ENCODE measurements at regions not wholly inside any gene's neighbourhood (a gene's known extent, or its start where the extent isn't known, plus 50 kb on each side); places are given as distances from the start of the nearest gene placed in this dataset.

DNA sequence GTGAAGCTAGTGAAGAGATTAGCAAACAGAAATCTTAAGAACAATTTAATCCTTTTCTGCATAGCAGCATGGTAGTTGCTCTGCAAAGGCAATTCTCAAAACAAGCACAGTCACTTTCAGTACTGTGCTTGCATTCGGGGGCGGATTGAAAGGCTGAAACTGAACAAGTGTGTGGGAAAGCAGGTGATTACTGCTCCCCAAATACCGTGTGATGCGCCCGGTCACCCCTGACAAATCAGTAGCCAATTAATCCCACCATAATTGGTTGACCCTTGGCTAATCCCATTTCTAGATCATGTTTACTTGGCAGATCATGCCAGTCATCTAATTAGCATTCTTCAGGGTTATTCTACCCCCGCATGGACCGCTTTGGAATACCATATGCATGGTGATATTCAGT, 76.5 kb upstream of the ADRB1 start:
- Mint-ChIP-seq H3K4me1 (ENCODE audit: low read depth) (peaks cover 9% of the 10 kb centered on the region), H3K27me3 (ENCODE audit: low read depth) (no peaks in the 10 kb centered on the region), H3K36me3 (ENCODE audit: insufficient read depth in 2 of 2) (peaks cover 0 to 17% of the 10 kb centered on the region in 2 donors), H3K27ac (no peak overlapping the region), H3K9me3 (peaks cover 5 to 7% of the 10 kb centered on the region in 2 donors), H3K4me3 (no peak overlapping the region)
- ATAC-seq (replicated peaks in 1 of 2) (no peak), DNase-seq (no peak)

DNA sequence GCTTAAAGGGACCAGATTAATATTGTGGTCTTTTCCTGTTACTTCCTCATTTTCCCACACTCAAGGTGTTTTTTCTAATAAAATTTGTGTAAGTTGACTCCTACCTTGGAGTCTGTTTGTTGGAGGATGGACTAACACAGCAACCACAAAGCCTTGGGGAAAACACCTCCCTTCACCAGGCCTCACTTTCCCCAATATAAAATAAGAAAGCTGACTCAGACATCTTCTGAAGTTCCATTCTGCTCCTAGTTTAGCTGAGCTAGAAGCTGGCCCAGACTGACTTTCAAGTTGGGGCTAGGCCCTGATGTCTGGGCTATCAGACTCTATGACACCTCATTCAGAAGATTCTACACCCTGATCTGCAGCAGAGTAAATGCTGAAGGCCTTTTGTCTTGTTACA, 73.0 kb upstream of the ADRB1 start:
- peaks cover 0 to 13% of the 10 kb centered on the region in 2 donors for H3K36me3 Mint-ChIP-seq (ENCODE audit: insufficient read depth in 2 of 2)
- no peak overlapping the region for H3K4me3 Mint-ChIP-seq
- DNase-seq, result no peak
- H3K9me3 Mint-ChIP-seq, result peaks cover 3 to 5% of the 10 kb centered on the region in 2 donors
- ATAC-seq (replicated peaks in 1 of 2), result no peak
- H3K4me1 Mint-ChIP-seq (ENCODE audit: low read depth), result peaks cover 7% of the 10 kb centered on the region
- H3K27me3 Mint-ChIP-seq (ENCODE audit: low read depth), result peaks cover 20% of the 10 kb centered on the region
- no peak overlapping the region for H3K27ac Mint-ChIP-seq

DNA sequence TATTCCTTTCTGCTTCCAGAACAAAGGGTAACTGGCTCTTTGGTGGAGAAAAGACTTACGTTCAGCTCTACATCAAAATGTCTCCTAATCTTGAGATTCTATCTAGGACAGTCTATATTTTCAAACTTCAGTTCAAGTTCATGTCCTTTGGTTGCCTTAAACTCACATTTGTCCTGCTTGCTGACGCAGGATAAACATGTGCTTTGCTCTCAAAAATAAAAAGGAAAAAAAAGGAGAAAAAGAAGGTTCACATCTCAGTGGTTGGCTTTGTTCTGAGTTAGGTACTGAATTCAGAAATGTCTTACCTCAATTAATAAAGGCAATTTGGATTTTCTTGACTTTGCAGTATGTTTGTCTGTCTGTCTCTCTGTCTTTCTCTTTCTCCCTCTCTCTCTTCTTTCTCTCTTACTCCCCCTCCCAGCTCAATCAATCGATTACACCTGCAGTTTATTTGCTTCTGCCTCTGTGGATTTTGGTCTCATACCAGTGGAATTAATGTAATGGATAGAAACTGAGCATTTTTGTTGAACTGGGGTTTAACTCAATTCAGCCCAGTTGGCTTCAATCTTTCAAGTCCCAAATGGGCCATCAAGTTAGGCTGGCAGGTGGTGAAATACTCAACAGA, 72.2 kb upstream of the ADRB1 start:
- ATAC-seq (replicated peaks in 1 of 2) (no peak), DNase-seq (no peak)
- Mint-ChIP-seq H3K27me3 (ENCODE audit: low read depth) (peaks cover 28% of the 10 kb centered on the region), H3K9me3 (peaks cover 3 to 5% of the 10 kb centered on the region in 2 donors), H3K36me3 (ENCODE audit: insufficient read depth in 2 of 2) (peaks cover 0 to 13% of the 10 kb centered on the region in 2 donors), H3K4me3 (no peak overlapping the region), H3K27ac (no peak overlapping the region), H3K4me1 (ENCODE audit: low read depth) (peaks cover 7% of the 10 kb centered on the region)

DNA sequence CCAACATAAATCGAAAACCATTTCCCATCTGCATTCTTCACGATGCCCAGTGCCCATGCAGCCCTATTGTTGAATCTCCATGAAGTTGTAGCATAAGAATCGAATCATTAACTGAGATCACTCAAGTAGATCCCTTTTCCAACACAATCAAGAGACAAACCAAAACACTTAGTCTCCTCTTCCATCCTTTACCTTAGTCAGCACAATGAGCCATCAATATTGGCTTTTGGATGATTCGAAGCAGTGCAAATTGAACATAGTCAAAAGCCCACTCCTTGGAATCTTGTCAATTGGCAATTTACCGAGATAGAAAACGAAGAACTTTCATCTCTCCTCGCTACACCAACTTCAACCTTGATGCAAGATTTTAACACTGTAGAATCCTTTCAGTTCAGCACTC, 66.5 kb upstream of the ADRB1 start:
- no peaks in the 10 kb centered on the region for H3K4me1 Mint-ChIP-seq (ENCODE audit: low read depth)
- H3K36me3 Mint-ChIP-seq (ENCODE audit: insufficient read depth in 2 of 2), result peaks cover 0 to 2% of the 10 kb centered on the region in 2 donors
- DNase-seq, result no peak
- H3K27ac Mint-ChIP-seq, result no peak overlapping the region
- H3K9me3 Mint-ChIP-seq, result no peaks in the 10 kb centered on the region
- peaks cover 46% of the 10 kb centered on the region for H3K27me3 Mint-ChIP-seq (ENCODE audit: low read depth)
- ATAC-seq (replicated peaks in 1 of 2), result no peak
- no peak overlapping the region for H3K4me3 Mint-ChIP-seq

DNA sequence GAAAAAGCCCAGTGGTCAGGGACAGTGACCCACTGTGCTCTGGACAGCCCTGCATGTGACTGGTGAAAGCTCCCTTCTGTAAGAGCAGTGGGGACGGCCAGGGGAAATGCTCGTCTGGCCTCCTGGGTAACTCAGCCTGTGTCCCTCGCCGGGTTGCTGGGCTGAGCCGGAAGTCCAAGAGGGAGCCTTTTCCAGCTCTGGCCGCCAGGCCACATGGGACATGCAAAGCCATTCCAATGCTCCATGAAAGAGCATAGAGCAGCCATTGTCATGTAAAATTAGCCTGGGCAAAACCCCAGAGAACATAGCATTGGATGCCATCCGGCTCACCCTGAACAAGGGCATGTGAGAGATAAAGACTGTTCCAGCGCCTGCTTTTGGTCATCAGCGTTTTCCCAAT, 64.9 kb upstream of the ADRB1 start:
- H3K4me1 Mint-ChIP-seq (ENCODE audit: low read depth), result peaks cover 7% of the 10 kb centered on the region
- H3K27me3 Mint-ChIP-seq (ENCODE audit: low read depth), result peaks cover 40% of the 10 kb centered on the region
- H3K27ac Mint-ChIP-seq, result no peak overlapping the region
- H3K36me3 Mint-ChIP-seq (ENCODE audit: insufficient read depth in 2 of 2), result peaks cover 0 to 2% of the 10 kb centered on the region in 2 donors
- ATAC-seq (replicated peaks in 1 of 2) (no peak), DNase-seq (no peak)
- no peaks in the 10 kb centered on the region for H3K9me3 Mint-ChIP-seq
- H3K4me3 Mint-ChIP-seq, result no peak overlapping the region

DNA sequence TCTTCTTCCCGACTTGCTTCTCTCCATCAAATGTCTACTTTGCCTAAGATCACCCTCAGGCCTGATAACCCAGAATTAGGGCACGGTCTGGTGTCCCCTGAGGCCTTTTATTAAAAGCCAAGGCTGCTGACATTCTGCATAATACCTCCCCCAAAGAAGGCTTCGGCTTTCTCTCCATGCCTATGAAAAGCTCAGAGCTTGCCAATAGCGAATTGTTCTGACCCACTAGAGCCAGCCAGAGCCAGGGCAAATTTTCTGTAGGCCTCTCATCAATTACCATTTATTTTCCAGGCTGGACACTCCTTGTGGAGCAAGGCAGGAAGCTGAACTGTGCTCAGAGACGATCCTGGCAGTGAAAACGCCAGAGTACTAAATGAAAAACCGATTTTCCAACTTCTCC, 64.3 kb upstream of the ADRB1 start:
- H3K27ac Mint-ChIP-seq, result no peak overlapping the region
- peaks cover 9% of the 10 kb centered on the region for H3K4me1 Mint-ChIP-seq (ENCODE audit: low read depth)

DNA sequence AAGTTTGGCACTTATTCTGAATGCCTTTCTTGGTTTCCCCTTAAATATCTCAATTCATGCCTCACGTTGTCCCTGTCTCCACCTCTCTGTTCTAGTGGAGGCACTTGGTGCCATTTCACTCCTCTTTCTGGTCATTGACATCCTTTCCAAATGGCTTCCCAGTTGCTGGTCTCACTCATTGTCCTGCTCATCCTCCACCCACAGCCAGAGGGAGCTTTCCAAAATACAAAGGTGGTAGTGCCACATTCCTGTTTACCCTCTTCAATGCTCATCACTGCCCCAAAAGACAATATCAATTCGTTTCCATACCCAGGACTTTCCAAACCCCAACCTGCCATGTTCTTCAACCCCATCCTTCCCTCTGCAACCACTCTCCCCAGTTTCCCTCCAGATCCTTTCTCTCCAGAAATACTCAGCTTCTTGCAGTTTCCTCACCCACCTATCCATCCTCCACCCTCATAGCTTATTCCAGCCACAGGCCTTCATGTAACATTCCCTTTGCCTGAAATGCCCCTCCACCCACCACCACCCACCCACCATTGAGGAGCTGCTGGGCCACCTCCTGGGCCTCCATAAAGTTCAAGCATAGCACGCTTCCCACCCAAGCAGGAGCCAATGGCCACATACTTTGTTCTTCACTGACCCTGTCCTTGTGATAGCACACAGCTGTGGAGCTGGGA, 63.1 kb upstream of the ADRB1 start:
- Mint-ChIP-seq H3K4me3 (no peak overlapping the region), H3K27ac (no peak overlapping the region), H3K9me3 (no peaks in the 10 kb centered on the region), H3K27me3 (ENCODE audit: low read depth) (peaks cover 45% of the 10 kb centered on the region), H3K4me1 (ENCODE audit: low read depth) (peaks cover 9% of the 10 kb centered on the region), H3K36me3 (ENCODE audit: insufficient read depth in 2 of 2) (no peaks in the 10 kb centered on the region)
- DNase-seq, result no peak
- no peak for ATAC-seq (replicated peaks in 1 of 2)

More for the DNA sequence above, 64.3 kb upstream of the ADRB1 start:
- H3K4me3 Mint-ChIP-seq, result no peak overlapping the region
- H3K27me3 Mint-ChIP-seq (ENCODE audit: low read depth), result peaks cover 43% of the 10 kb centered on the region
- no peak for ATAC-seq (replicated peaks in 1 of 2)
- H3K36me3 Mint-ChIP-seq (ENCODE audit: insufficient read depth in 2 of 2), result no peaks in the 10 kb centered on the region
- no peak for DNase-seq
- H3K9me3 Mint-ChIP-seq, result no peaks in the 10 kb centered on the region

DNA sequence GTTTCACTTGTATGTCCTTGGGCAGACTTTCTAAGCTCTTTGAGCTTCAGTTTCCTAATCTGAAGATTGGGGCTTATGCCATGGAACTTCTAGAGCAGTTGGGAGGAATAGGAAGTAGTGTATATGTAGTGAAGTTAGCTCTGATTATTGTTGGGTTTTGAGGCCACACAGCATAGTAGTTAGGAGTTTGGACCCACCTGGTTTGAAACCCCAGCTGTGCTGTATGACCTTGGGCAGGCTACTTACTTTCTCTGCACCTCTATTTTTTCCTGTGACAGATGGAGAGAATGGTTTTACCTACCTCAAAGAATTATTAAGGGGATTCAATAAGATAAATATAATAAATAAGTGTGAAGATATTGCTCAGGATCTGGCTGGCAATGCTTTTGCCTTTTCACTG, 61.4 kb upstream of the ADRB1 start:
- H3K36me3 Mint-ChIP-seq (ENCODE audit: insufficient read depth in 2 of 2), result peaks cover 2 to 3% of the 10 kb centered on the region in 2 donors
- H3K4me1 Mint-ChIP-seq (ENCODE audit: low read depth), result peaks cover 9% of the 10 kb centered on the region
- ATAC-seq (replicated peaks in 1 of 2) (no peak), DNase-seq (no peak)
- H3K4me3 Mint-ChIP-seq, result no peak overlapping the region
- peaks cover 42% of the 10 kb centered on the region for H3K27me3 Mint-ChIP-seq (ENCODE audit: low read depth)
- H3K27ac Mint-ChIP-seq, result no peak overlapping the region
- peaks cover 6 to 8% of the 10 kb centered on the region in 2 donors for H3K9me3 Mint-ChIP-seq

DNA sequence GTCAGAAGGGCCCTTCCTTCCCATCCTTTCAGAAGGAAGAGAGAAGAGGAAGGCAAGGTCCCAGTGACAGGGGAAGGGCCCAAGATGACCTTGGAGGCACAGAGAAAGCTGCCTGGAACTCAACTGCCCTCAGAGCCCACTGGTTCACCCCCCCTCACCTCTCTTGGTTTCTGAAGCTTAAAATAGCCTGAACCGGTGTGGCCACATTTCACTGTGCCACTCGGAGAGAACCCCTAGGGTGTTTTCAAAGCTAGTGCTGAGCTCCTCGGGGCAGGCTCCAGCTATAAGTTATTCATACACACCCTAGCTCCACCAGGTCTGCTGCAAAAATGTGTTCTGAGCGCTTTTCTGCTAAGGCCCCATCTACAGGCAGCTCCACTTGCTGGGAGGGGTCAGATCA, 60.9 kb upstream of the ADRB1 start:
- Mint-ChIP-seq H3K27ac (no peak overlapping the region), H3K36me3 (ENCODE audit: insufficient read depth in 2 of 2) (peaks cover 4 to 6% of the 10 kb centered on the region in 2 donors), H3K4me1 (ENCODE audit: low read depth) (peaks cover 12% of the 10 kb centered on the region), H3K4me3 (no peak overlapping the region), H3K27me3 (ENCODE audit: low read depth) (peaks cover 44% of the 10 kb centered on the region), H3K9me3 (peaks cover 10 to 13% of the 10 kb centered on the region in 2 donors)
- DNase-seq, result no peak
- ATAC-seq (replicated peaks in 1 of 2), result no peak

DNA sequence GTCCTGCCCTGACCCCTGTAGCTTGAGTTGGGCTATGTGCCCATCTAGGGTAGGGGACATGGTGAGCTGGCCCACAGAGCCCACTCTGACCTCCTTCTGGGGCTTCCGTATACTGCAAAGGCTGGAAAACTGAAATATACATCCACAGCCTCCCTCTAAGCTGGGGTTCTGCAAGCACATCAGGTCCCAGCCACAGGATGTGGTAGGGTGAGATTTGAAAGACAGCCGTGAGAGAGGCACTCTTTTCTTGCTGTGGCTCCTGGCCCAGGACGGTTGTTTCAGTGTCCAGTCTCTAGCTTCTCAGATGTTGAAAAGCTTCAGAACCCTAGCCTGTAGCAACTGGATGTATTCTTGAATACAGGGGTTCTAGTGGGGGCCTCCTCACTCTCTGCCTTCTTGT, 60.1 kb upstream of the ADRB1 start:
- no peak overlapping the region for H3K27ac Mint-ChIP-seq
- peak overlapping the region in 1 of 2 donors; percentile 9 for H3K4me3 Mint-ChIP-seq

DNA sequence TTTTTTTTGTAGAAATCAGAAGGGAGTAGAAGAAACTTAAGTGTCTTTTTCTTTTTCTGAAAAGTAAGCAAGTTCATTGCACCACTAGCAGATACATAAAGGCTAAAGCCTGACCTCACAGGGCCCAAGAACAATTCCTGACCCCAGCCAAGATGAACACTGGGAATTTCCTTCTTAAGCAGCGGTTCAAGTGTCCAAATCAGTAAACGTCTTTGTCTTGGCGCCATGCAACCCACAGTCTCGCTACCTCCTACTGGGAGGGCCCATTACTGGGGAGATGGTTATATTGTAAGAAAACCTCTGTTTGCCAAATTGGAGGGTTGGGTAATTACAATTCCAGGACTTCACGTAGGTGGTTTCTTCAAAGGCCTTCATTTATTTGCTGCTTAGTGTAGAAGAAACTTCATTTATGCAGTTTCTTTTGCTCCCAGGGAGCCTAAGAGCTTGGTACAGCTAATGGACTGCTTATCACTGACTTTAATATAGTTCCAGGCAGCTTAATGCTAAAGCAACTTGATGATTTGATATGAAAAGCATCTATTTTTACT, 58.3 kb upstream of the ADRB1 start:
- H3K4me1 Mint-ChIP-seq (ENCODE audit: low read depth), result peaks cover 13% of the 10 kb centered on the region
- peaks cover 9 to 10% of the 10 kb centered on the region in 2 donors for H3K36me3 Mint-ChIP-seq (ENCODE audit: insufficient read depth in 2 of 2)
- H3K4me3 Mint-ChIP-seq, result no peak overlapping the region
- peaks cover 13 to 15% of the 10 kb centered on the region in 2 donors for H3K9me3 Mint-ChIP-seq
- peaks cover 63% of the 10 kb centered on the region for H3K27me3 Mint-ChIP-seq (ENCODE audit: low read depth)
- ATAC-seq (replicated peaks in 1 of 2) (no peak), DNase-seq (no peak)
- no peak overlapping the region for H3K27ac Mint-ChIP-seq

More for the DNA sequence above, 60.1 kb upstream of the ADRB1 start:
- Mint-ChIP-seq H3K27me3 (ENCODE audit: low read depth) (peaks cover 51% of the 10 kb centered on the region), H3K4me1 (ENCODE audit: low read depth) (peaks cover 13% of the 10 kb centered on the region), H3K9me3 (peaks cover 13 to 15% of the 10 kb centered on the region in 2 donors), H3K36me3 (ENCODE audit: insufficient read depth in 2 of 2) (peaks cover 9 to 10% of the 10 kb centered on the region in 2 donors)
- ATAC-seq (replicated peaks in 1 of 2) (no peak), DNase-seq (no peak)

DNA sequence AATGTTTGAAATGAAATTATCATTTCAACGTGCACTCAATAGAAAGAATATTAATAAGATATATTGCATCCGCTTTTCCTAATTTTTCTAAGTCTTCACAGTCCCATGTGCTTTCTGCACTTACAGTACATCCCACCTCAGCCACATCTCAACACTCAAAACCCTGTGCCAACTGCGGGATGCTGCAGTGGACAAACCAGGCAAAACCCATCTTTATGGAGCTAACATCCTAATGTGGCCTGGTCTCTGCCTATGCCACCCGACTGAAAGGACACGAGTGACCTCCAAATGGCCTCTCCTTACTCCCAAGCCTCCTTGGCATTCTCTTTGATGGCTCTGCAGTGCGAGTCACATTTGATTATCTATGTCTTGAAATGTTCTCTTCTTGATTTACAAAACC, 57.4 kb upstream of the ADRB1 start:
- Mint-ChIP-seq H3K36me3 (ENCODE audit: insufficient read depth in 2 of 2) (peaks cover 9 to 10% of the 10 kb centered on the region in 2 donors), H3K27me3 (ENCODE audit: low read depth) (peaks cover 63% of the 10 kb centered on the region), H3K27ac (no peak overlapping the region), H3K4me1 (ENCODE audit: low read depth) (peaks cover 17% of the 10 kb centered on the region), H3K9me3 (peaks cover 13 to 15% of the 10 kb centered on the region in 2 donors), H3K4me3 (no peak overlapping the region)
- DNase-seq (no peak), ATAC-seq (replicated peaks in 1 of 2) (no peak)

DNA sequence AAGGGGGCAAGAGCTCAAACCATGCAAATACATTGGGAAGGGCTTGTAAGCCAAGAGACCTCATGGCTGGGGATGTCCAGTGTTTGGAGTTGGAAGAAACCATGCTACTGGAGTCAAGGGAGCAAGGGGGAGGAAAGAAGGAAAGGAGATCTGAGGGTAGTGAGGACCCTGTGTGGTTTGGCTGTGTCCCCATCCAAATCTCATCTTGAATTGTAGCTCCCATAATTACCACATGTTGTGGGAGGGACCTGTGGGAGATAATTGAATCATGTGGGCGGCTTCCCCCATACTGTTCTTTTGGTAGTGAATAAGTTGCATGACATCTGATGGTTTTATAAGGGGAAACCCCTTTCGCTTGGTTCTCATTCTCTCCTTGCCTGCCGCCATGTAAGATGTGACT, 56.5 kb upstream of the ADRB1 start:
- Mint-ChIP-seq H3K27me3 (ENCODE audit: low read depth) (peaks cover 64% of the 10 kb centered on the region), H3K9me3 (peaks cover 13 to 15% of the 10 kb centered on the region in 2 donors), H3K36me3 (ENCODE audit: insufficient read depth in 2 of 2) (peaks cover 9 to 10% of the 10 kb centered on the region in 2 donors), H3K4me3 (no peak overlapping the region), H3K27ac (no peak overlapping the region), H3K4me1 (ENCODE audit: low read depth) (peaks cover 24% of the 10 kb centered on the region)
- ATAC-seq (replicated peaks in 1 of 2), result no peak
- DNase-seq, result no peak

Measured in activated T-cell treated with anti-CD3 and anti-CD28 coated beads, Interleukin-2, amount 50 U/mL, for 72 hours (primary cell).